Muscle of leg (tissue), 3 donors: ENCODE measurements at regions not wholly inside any gene's neighbourhood (a gene's known extent, or its start where the extent isn't known, plus 50 kb on each side); places are given as distances from the start of the nearest gene placed in this dataset.

ENCODE experiments used
- DNase-seq: peaks from one replicate; pipeline ENCODE4 v3.0.0; 2013
- H3K27ac ChIP-seq: one replicate; pipeline ENCODE4 v1.5.1; 2013; ENCODE audit warnings: mild to moderate bottlenecking, low read length, control low read depth
- H3K27me3 ChIP-seq: one replicate; pipeline ENCODE4 v1.6.1; 2013; ENCODE audit warnings: low read length; ENCODE audit not compliant: control insufficient read depth, insufficient read depth
- H3K36me3 ChIP-seq: one replicate; pipeline ENCODE4 v1.6.1; 2013; ENCODE audit warnings: low read length; ENCODE audit not compliant: control insufficient read depth, insufficient read depth
- H3K4me1 ChIP-seq: one replicate; pipeline ENCODE4 v1.6.1; 2013; ENCODE audit warnings: low read length; ENCODE audit not compliant: control insufficient read depth, insufficient read depth
- H3K4me3 ChIP-seq: one replicate; pipeline ENCODE4 v1.5.1; 2013; ENCODE audit warnings: low read length, control low read depth
- H3K9me3 ChIP-seq: replicated peaks from 2 replicates; pipeline ENCODE4 v1.6.1; 2013; ENCODE audit warnings: low read depth, low read length; ENCODE audit not compliant: control insufficient read depth
- WGBS: methylation state at CpG from one replicate; pipeline ENCODE4 v1.1.5; 2013; ENCODE audit warnings: missing lambda C conversion rate; ENCODE audit not compliant: insufficient coverage; 5-methylcytosine and 5-hydroxymethylcytosine counted together

GRCh38 chr16:50425648-50426047 is 56.9 kb upstream of the BRD7 start:
- H3K27me3 ChIP-seq, result peaks cover 14% of the 10 kb centered on the region
- no peak overlapping the region for H3K27ac ChIP-seq
- H3K4me3 ChIP-seq, result no peak overlapping the region
- no peak for DNase-seq
- no peaks in the 10 kb centered on the region for H3K4me1 ChIP-seq
- WGBS, result 6% methylated on average over 3 of the region's 8 CpGs
- no peaks in the 10 kb centered on the region for H3K9me3 ChIP-seq
- no peaks in the 10 kb centered on the region for H3K36me3 ChIP-seq

- peaks cover 14% of the 10 kb centered on the region for H3K27me3 ChIP-seq
- 58% methylated on average over 3 of the region's 3 CpGs for WGBS
- no peak overlapping the region for H3K27ac ChIP-seq
- no peaks in the 10 kb centered on the region for H3K4me1 ChIP-seq
- no peaks in the 10 kb centered on the region for H3K36me3 ChIP-seq
- peaks cover under 1% of the 10 kb centered on the region for H3K9me3 ChIP-seq
- H3K4me3 ChIP-seq, result no peak overlapping the region
- no peak for DNase-seq
Observed at GRCh38 chr16:50425044-50425443, 56.3 kb upstream of the BRD7 start.

- no peak for DNase-seq
- WGBS, result no CpG with 5 or more reads among the region's 1 CpG
- H3K27ac ChIP-seq, result no peak overlapping the region
- H3K9me3 ChIP-seq, result peaks cover 10% of the 10 kb centered on the region
- H3K27me3 ChIP-seq, result peaks cover 14% of the 10 kb centered on the region
- H3K4me3 ChIP-seq, result no peak overlapping the region
- no peaks in the 10 kb centered on the region for H3K36me3 ChIP-seq
- H3K4me1 ChIP-seq, result no peaks in the 10 kb centered on the region
Observed at GRCh38 chr16:50422926-50423325, 54.1 kb upstream of the BRD7 start.

- no peak for DNase-seq
- H3K9me3 ChIP-seq, result peaks cover 21% of the 10 kb centered on the region
- no peaks in the 10 kb centered on the region for H3K36me3 ChIP-seq
- no peak overlapping the region for H3K27ac ChIP-seq
- H3K4me1 ChIP-seq, result no peaks in the 10 kb centered on the region
- no peak overlapping the region for H3K4me3 ChIP-seq
- peaks cover 10% of the 10 kb centered on the region for H3K27me3 ChIP-seq
Observed at GRCh38 chr16:50419116-50419515, 50.3 kb upstream of the BRD7 start.
